Erythroblast (primary cell): ENCODE measurements at regions not wholly inside any gene's neighbourhood (a gene's known extent, or its start where the extent isn't known, plus 50 kb on each side); places are given as distances from the start of the nearest gene placed in this dataset.

Source experiments
- GATA1 ChIP-seq: IDR thresholded peaks from 2 replicates; pipeline ENCODE4 v1.6.1; 2011; ENCODE audit warnings: low read depth, mild to moderate bottlenecking, control low read depth, low read length, moderate library complexity
- POLR2A ChIP-seq: IDR thresholded peaks from 2 replicates; pipeline ENCODE4 v1.6.1; 2011; ENCODE audit warnings: mild to moderate bottlenecking, low read length

- TF ChIP-seq POLR2A: no peak
- no peak for TF ChIP-seq GATA1
Measured at GRCh38 chr10:107767185-107767584, 602.7 kb upstream of the SORCS1 start.
